GM12874 (cell line): ENCODE measurements at regions not wholly inside any gene's neighbourhood (a gene's known extent, or its start where the extent isn't known, plus 50 kb on each side); places are given as distances from the start of the nearest gene placed in this dataset.

Source experiments
- TF ChIP-seq, protein P1 (sequence below): IDR thresholded peaks from 2 replicates; pipeline ENCODE4 v1.5.1; 2011; ENCODE audit warnings: low read depth, mild to moderate bottlenecking, control low read depth, low read length, moderate library complexity; ENCODE audit not compliant: insufficient read depth

DNA sequence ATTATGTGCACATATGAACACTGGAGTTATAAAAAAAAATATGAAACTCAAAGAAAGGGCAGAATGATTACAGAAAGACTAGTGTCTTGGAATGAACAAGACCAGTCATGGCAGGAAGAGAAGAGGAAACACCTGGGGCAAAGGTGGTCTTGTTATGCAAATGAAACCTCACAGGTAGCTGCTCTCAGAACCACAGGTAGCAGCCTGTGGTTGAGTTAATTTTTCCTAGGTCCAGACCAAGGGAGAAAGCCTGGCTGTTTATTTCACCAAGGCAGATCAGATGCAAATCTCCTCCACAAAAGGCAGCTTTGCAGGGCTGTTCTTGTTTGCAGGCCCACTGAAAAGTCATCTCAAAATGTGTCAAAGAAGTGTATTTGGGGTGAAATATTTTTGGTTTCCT is 785.8 kb downstream of the RNF144A start:
- TF ChIP-seq, protein P1, sequence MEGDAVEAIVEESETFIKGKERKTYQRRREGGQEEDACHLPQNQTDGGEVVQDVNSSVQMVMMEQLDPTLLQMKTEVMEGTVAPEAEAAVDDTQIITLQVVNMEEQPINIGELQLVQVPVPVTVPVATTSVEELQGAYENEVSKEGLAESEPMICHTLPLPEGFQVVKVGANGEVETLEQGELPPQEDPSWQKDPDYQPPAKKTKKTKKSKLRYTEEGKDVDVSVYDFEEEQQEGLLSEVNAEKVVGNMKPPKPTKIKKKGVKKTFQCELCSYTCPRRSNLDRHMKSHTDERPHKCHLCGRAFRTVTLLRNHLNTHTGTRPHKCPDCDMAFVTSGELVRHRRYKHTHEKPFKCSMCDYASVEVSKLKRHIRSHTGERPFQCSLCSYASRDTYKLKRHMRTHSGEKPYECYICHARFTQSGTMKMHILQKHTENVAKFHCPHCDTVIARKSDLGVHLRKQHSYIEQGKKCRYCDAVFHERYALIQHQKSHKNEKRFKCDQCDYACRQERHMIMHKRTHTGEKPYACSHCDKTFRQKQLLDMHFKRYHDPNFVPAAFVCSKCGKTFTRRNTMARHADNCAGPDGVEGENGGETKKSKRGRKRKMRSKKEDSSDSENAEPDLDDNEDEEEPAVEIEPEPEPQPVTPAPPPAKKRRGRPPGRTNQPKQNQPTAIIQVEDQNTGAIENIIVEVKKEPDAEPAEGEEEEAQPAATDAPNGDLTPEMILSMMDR = no peak

DNA sequence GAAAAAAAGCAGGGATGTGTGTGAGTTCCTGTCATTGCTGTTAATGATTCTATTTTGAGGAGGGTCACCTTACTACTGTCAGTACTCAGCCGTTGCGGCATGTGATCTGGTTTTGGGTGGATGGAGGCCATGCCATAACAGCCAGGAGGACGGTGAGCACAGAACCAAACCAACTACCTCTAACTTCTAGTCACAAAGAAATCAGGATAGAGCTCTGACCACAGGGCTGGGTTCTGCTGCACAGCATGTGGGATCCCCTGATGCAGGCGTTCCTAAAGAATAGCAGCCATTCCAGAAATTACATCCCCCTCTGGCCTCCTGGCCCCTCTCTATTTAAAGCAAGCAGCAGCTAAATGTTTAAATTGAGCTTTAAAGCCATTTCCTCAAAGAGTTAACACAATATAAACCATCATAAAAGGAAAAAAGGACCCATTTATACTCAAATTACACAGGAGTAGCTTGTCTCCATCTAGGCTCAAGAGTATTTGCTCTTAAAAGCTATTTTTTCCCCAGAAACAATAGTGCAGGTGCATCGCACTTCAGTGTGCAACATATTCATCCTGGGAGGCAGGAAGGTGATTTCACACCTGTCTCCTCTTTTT is 786.4 kb downstream of the RNF144A start:
- TF ChIP-seq, protein P1 = no peak

DNA sequence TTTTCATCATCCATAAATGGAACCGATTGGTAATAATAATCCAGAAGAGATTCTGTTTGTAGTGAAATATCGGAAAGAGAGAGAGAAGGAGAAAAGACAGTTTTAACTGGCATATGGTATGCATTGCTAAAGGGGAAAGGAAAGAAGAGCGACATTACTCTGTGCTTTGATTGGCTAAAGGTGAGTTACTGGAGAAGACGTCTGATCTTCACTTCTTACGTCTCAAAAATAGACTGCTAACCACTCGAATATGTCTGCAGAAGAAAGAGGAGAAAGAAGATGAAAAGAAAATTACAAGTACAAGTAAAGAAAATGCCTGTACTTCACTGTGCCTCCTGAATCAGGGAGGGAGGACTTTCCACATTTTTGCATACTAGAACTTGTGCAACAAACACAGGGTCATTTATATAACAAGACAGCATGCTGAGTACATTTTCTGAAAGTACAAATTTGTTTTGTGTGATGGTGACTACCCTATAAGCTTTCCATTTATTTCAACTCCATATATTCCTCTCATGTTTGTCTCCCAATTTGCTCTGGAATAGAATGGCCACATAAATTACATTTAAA is 787.2 kb downstream of the RNF144A start:
- TF ChIP-seq, protein P1 = no peak

DNA sequence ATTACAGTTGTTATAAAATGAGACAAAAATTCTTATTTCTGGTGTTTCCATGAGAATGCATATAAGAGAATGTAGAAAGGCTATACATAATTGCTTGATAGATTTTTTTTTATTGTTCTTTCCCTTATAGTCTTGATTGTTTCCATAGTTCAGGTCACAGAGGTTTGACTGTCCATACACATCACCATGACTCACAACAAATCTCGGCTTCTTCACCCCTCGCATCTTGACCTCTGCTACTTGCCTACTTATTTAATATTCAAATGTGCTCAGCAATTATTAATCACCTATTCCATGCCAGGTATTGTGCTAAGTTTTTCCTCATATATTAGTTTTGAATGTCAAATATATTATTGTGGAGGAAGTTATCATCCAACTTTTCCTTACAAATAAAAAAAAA is 789.6 kb downstream of the RNF144A start:
- TF ChIP-seq, protein P1 = no peak

DNA sequence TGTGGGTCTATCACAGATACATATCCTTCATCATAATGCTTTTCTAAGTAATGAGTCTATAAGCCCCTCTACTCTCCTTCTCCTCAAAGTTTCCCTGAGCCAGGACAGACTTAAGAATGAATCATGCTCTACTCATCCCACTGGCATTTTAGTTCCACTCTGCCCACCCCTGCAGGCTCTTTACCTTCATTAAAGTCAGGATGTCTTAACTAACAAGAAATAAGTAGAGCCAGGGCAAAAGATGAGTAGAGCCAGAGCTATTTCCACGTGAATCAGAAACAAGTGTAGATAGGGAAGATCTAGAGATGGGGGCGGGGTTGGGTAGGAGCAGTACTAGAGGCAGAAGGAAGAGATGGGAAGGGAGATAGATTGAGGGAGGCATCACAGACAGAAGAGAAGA is 790.5 kb downstream of the RNF144A start:
- TF ChIP-seq, protein P1 = no peak

DNA sequence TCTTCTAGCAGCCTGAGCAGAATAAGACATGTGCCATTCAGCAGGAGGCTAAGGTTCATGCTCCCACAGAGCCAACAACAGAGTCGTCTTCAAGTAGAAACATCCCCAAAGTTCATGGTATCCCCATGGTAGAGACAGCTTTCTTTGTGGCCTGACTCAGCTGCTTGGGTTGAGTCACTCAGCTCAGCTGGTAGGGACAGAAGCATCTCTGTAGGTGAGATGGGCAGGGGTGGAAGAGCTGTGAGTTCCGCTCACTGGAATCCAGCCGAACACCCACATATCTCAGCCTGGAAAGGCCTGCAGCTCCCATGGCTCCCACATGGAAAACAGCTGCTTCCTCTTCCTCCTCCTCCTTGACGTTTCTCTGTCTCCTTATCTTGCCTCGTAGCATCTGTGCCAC is 792.7 kb downstream of the RNF144A start:
- TF ChIP-seq, protein P1 = no peak

DNA sequence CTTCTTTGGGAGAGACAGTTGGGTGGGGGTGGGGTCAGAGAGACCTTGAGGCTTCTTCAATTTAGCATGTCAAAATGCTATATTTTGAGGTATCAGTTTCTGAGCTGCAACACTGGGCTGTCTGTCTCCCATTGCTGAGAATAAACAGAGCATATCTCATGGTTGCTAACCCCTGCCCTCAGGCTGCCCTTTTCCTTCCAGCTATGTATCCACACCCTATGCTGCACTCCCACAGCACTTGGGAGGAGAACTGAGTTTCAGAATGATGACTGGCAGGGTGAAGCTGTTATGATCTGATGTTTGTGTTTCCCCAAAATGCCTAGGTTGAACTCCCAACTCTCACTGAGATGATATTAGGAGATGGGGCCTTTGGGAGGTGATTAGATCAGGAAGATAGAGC is 794.0 kb downstream of the RNF144A start:
- TF ChIP-seq, protein P1 = no peak
